IPS-15b (cell line): ENCODE measurements at regions not wholly inside any gene's neighbourhood (a gene's known extent, or its start where the extent isn't known, plus 50 kb on each side); places are given as distances from the start of the nearest gene placed in this dataset.

Experiments used
- H3K27me3 ChIP-seq: one replicate; pipeline ENCODE4 v1.6.1; 2013; ENCODE audit warnings: low read length; ENCODE audit not compliant: control insufficient read depth, insufficient read depth
- H3K36me3 ChIP-seq: one replicate; pipeline ENCODE4 v1.6.1; 2013; ENCODE audit warnings: low read length; ENCODE audit not compliant: control insufficient read depth, insufficient read depth
- H3K4me1 ChIP-seq: one replicate; pipeline ENCODE4 v1.6.1; 2013; ENCODE audit warnings: mild to moderate bottlenecking, low read length; ENCODE audit not compliant: control insufficient read depth, insufficient read depth
- H3K4me3 ChIP-seq: one replicate; pipeline ENCODE4 v1.5.1; 2013; ENCODE audit warnings: low read depth, low read length
- H3K9ac ChIP-seq: one replicate; pipeline ENCODE4 v1.6.1; 2013; ENCODE audit warnings: low read depth, mild to moderate bottlenecking, low read length
- H3K9me3 ChIP-seq: one replicate; pipeline ENCODE4 v1.6.1; 2013; ENCODE audit warnings: mild to moderate bottlenecking, low read length; ENCODE audit not compliant: control insufficient read depth, insufficient read depth

- H3K27me3 ChIP-seq: peaks cover 7% of the 10 kb centered on the region
- peaks cover 5% of the 10 kb centered on the region for H3K4me1 ChIP-seq
- H3K9ac ChIP-seq: no peak overlapping the region
- H3K9me3 ChIP-seq: no peaks in the 10 kb centered on the region
- H3K4me3 ChIP-seq: no peak overlapping the region
- H3K36me3 ChIP-seq: no peaks in the 10 kb centered on the region
Measured at GRCh38 chr9:105890046-105890822, 195.9 kb downstream of the TMEM38B start.

- Histone ChIP-seq H3K9me3 (no peaks in the 10 kb centered on the region), H3K9ac (no peak overlapping the region), H3K27me3 (no peaks in the 10 kb centered on the region), H3K36me3 (no peaks in the 10 kb centered on the region), H3K4me1 (no peaks in the 10 kb centered on the region), H3K4me3 (no peak overlapping the region)
Measured at GRCh38 chr9:105900123-105900522, 205.8 kb downstream of the TMEM38B start.

- no peaks in the 10 kb centered on the region for H3K4me1 ChIP-seq
- H3K4me3 ChIP-seq: no peak overlapping the region
- H3K27me3 ChIP-seq: no peaks in the 10 kb centered on the region
- H3K9ac ChIP-seq: peak overlapping the region; percentile 58
- no peaks in the 10 kb centered on the region for H3K9me3 ChIP-seq
- H3K36me3 ChIP-seq: no peaks in the 10 kb centered on the region
Measured at GRCh38 chr9:105901514-105902109, 207.3 kb downstream of the TMEM38B start.

- Histone ChIP-seq H3K4me3 (no peak overlapping the region), H3K4me1 (peaks cover 15% of the 10 kb centered on the region), H3K9ac (no peak overlapping the region), H3K36me3 (no peaks in the 10 kb centered on the region), H3K27me3 (no peaks in the 10 kb centered on the region), H3K9me3 (no peaks in the 10 kb centered on the region)
Measured at GRCh38 chr9:105908069-105908468, 213.7 kb downstream of the TMEM38B start.

- peaks cover 22% of the 10 kb centered on the region for H3K4me1 ChIP-seq
- no peak overlapping the region for H3K9ac ChIP-seq
Measured at GRCh38 chr9:105911104-105911911, 217.0 kb downstream of the TMEM38B start.

GRCh38 chr9:105912157-105912862 is 218.0 kb downstream of the TMEM38B start:
- peak overlapping the region; percentile 2 for H3K4me3 ChIP-seq
- no peaks in the 10 kb centered on the region for H3K9me3 ChIP-seq
- peaks cover 22% of the 10 kb centered on the region for H3K4me1 ChIP-seq
- H3K9ac ChIP-seq: no peak overlapping the region
- no peaks in the 10 kb centered on the region for H3K27me3 ChIP-seq
- H3K36me3 ChIP-seq: no peaks in the 10 kb centered on the region

More at GRCh38 chr9:105911104-105911911, 217.0 kb downstream of the TMEM38B start:
- Histone ChIP-seq H3K4me3 (no peak overlapping the region), H3K36me3 (no peaks in the 10 kb centered on the region), H3K9me3 (no peaks in the 10 kb centered on the region), H3K27me3 (no peaks in the 10 kb centered on the region)

- Histone ChIP-seq H3K9me3 (no peaks in the 10 kb centered on the region), H3K9ac (no peak overlapping the region), H3K36me3 (no peaks in the 10 kb centered on the region), H3K27me3 (no peaks in the 10 kb centered on the region), H3K4me1 (peaks cover 22% of the 10 kb centered on the region), H3K4me3 (no peak overlapping the region)
Measured at GRCh38 chr9:105912863-105913516, 218.6 kb downstream of the TMEM38B start.

GRCh38 chr9:105921057-105921726 is 226.9 kb downstream of the TMEM38B start:
- Histone ChIP-seq H3K36me3 (no peaks in the 10 kb centered on the region), H3K9me3 (no peaks in the 10 kb centered on the region), H3K4me1 (no peaks in the 10 kb centered on the region), H3K9ac (no peak overlapping the region), H3K27me3 (no peaks in the 10 kb centered on the region), H3K4me3 (no peak overlapping the region)

GRCh38 chr9:105928416-105928815 is 234.1 kb downstream of the TMEM38B start:
- no peaks in the 10 kb centered on the region for H3K36me3 ChIP-seq
- H3K27me3 ChIP-seq: no peaks in the 10 kb centered on the region
- H3K9me3 ChIP-seq: peaks cover under 1% of the 10 kb centered on the region
- H3K4me3 ChIP-seq: no peak overlapping the region
- no peaks in the 10 kb centered on the region for H3K4me1 ChIP-seq
- no peak overlapping the region for H3K9ac ChIP-seq

- H3K4me1 ChIP-seq: no peaks in the 10 kb centered on the region
- no peaks in the 10 kb centered on the region for H3K36me3 ChIP-seq
- no peak overlapping the region for H3K9ac ChIP-seq
- H3K4me3 ChIP-seq: no peak overlapping the region
- peaks cover 3% of the 10 kb centered on the region for H3K9me3 ChIP-seq
- no peaks in the 10 kb centered on the region for H3K27me3 ChIP-seq
Measured at GRCh38 chr9:105930011-105930627, 235.8 kb downstream of the TMEM38B start.
